ENCODE measurements at regions not wholly inside any gene's neighbourhood (a gene's known extent, or its start where the extent isn't known, plus 50 kb on each side); places are given as distances from the start of the nearest gene placed in this dataset.

GRCh38 chr22:27163162-27164137 lies 506.1 kb downstream of the MIAT start:
- no peak for DNase-seq
- Mint-ChIP-seq H3K4me3 (no peak overlapping the region), H3K27ac (no peak overlapping the region), H3K9me3 (no peaks in the 10 kb centered on the region), H3K36me3 (ENCODE audit: low read depth) (no peaks in the 10 kb centered on the region), H3K4me1 (no peaks in the 10 kb centered on the region), H3K27me3 (no peaks in the 10 kb centered on the region)
- intact Hi-C loops (cut with micrococcal nuclease): no loop called here

GRCh38 chr22:27164781-27165503 lies 507.6 kb downstream of the MIAT start:
- no peak overlapping the region for H3K27ac Mint-ChIP-seq
- H3K4me3 Mint-ChIP-seq: no peak overlapping the region
- no peaks in the 10 kb centered on the region for H3K27me3 Mint-ChIP-seq
- H3K9me3 Mint-ChIP-seq: no peaks in the 10 kb centered on the region
- no peaks in the 10 kb centered on the region for H3K4me1 Mint-ChIP-seq
- no peak for DNase-seq
- intact Hi-C loops (cut with micrococcal nuclease): no loop called here
- H3K36me3 Mint-ChIP-seq (ENCODE audit: low read depth): no peaks in the 10 kb centered on the region

GRCh38 chr22:27168681-27169080 lies 511.3 kb downstream of the MIAT start:
- no peak overlapping the region for H3K27ac Mint-ChIP-seq
- no peaks in the 10 kb centered on the region for H3K4me1 Mint-ChIP-seq
- peaks cover 3% of the 10 kb centered on the region for H3K27me3 Mint-ChIP-seq
- H3K36me3 Mint-ChIP-seq (ENCODE audit: low read depth): no peaks in the 10 kb centered on the region
- intact Hi-C loops (cut with micrococcal nuclease): no loop called here
- no peak for DNase-seq
- no peak overlapping the region for H3K4me3 Mint-ChIP-seq
- H3K9me3 Mint-ChIP-seq: no peaks in the 10 kb centered on the region

- Mint-ChIP-seq H3K36me3 (ENCODE audit: low read depth) (no peaks in the 10 kb centered on the region), H3K4me3 (no peak overlapping the region), H3K4me1 (no peaks in the 10 kb centered on the region), H3K27me3 (peaks cover 3% of the 10 kb centered on the region), H3K9me3 (no peaks in the 10 kb centered on the region), H3K27ac (no peak overlapping the region)
- intact Hi-C loops (cut with micrococcal nuclease): no loop called here
- no peak for DNase-seq
These were observed 513.1 kb downstream of the MIAT start for GRCh38 chr22:27170491-27170890.

GRCh38 chr22:27171212-27171611 lies 513.8 kb downstream of the MIAT start:
- Mint-ChIP-seq H3K27ac (no peak overlapping the region), H3K4me1 (no peaks in the 10 kb centered on the region), H3K9me3 (no peaks in the 10 kb centered on the region), H3K27me3 (peaks cover 3% of the 10 kb centered on the region), H3K4me3 (no peak overlapping the region), H3K36me3 (ENCODE audit: low read depth) (no peaks in the 10 kb centered on the region)
- DNase-seq: no peak
- intact Hi-C loops (cut with micrococcal nuclease): no loop called here

- Mint-ChIP-seq H3K4me3 (no peak overlapping the region), H3K27ac (no peak overlapping the region), H3K4me1 (no peaks in the 10 kb centered on the region), H3K9me3 (no peaks in the 10 kb centered on the region), H3K27me3 (peaks cover 3% of the 10 kb centered on the region), H3K36me3 (ENCODE audit: low read depth) (no peaks in the 10 kb centered on the region)
- intact Hi-C loops (cut with micrococcal nuclease): no loop called here
- DNase-seq: no peak
These were observed 516.1 kb downstream of the MIAT start for GRCh38 chr22:27173530-27173929.

- Mint-ChIP-seq H3K9me3 (no peaks in the 10 kb centered on the region), H3K36me3 (ENCODE audit: low read depth) (no peaks in the 10 kb centered on the region), H3K27me3 (peaks cover 3% of the 10 kb centered on the region), H3K27ac (no peak overlapping the region), H3K4me1 (no peaks in the 10 kb centered on the region), H3K4me3 (no peak overlapping the region)
- intact Hi-C loops (cut with micrococcal nuclease): no loop called here
- no peak for DNase-seq
These were observed 517.8 kb downstream of the MIAT start for GRCh38 chr22:27175021-27175838.

- Mint-ChIP-seq H3K36me3 (ENCODE audit: low read depth) (no peaks in the 10 kb centered on the region), H3K9me3 (no peaks in the 10 kb centered on the region), H3K27ac (no peak overlapping the region), H3K27me3 (peaks cover 3% of the 10 kb centered on the region), H3K4me1 (no peaks in the 10 kb centered on the region), H3K4me3 (no peak overlapping the region)
- no peak for DNase-seq
- intact Hi-C loops (cut with micrococcal nuclease): no loop called here
These were observed 518.6 kb downstream of the MIAT start for GRCh38 chr22:27175974-27176373.

- Mint-ChIP-seq H3K4me1 (no peaks in the 10 kb centered on the region), H3K27me3 (no peaks in the 10 kb centered on the region), H3K4me3 (no peak overlapping the region)
These were observed 521.8 kb downstream of the MIAT start for GRCh38 chr22:27179161-27179560.

GRCh38 chr22:27181537-27181936 lies 524.1 kb downstream of the MIAT start:
- Mint-ChIP-seq H3K4me3 (no peak overlapping the region), H3K27ac (no peak overlapping the region), H3K27me3 (no peaks in the 10 kb centered on the region), H3K4me1 (no peaks in the 10 kb centered on the region), H3K36me3 (ENCODE audit: low read depth) (no peaks in the 10 kb centered on the region), H3K9me3 (no peaks in the 10 kb centered on the region)
- no peak for DNase-seq
- intact Hi-C loops (cut with micrococcal nuclease): no loop called here

More at GRCh38 chr22:27179161-27179560, 521.8 kb downstream of the MIAT start:
- Mint-ChIP-seq H3K27ac (no peak overlapping the region), H3K9me3 (no peaks in the 10 kb centered on the region), H3K36me3 (ENCODE audit: low read depth) (no peaks in the 10 kb centered on the region)
- intact Hi-C loops (cut with micrococcal nuclease): no loop called here
- no peak for DNase-seq

- no peak overlapping the region for H3K27ac Mint-ChIP-seq
- no peaks in the 10 kb centered on the region for H3K27me3 Mint-ChIP-seq
- no peaks in the 10 kb centered on the region for H3K9me3 Mint-ChIP-seq
- H3K4me3 Mint-ChIP-seq: no peak overlapping the region
- no peaks in the 10 kb centered on the region for H3K4me1 Mint-ChIP-seq
- DNase-seq: no peak
- intact Hi-C loops (cut with micrococcal nuclease): no loop called here
- no peaks in the 10 kb centered on the region for H3K36me3 Mint-ChIP-seq (ENCODE audit: low read depth)
These were observed 526.1 kb downstream of the MIAT start for GRCh38 chr22:27183474-27183873.

GRCh38 chr22:27185099-27185709 lies 527.8 kb downstream of the MIAT start:
- Mint-ChIP-seq H3K36me3 (ENCODE audit: low read depth) (no peaks in the 10 kb centered on the region), H3K27me3 (no peaks in the 10 kb centered on the region), H3K4me1 (no peaks in the 10 kb centered on the region), H3K9me3 (no peaks in the 10 kb centered on the region), H3K4me3 (no peak overlapping the region), H3K27ac (no peak overlapping the region)
- DNase-seq: no peak
- intact Hi-C loops (cut with micrococcal nuclease): no loop called here

- Mint-ChIP-seq H3K36me3 (ENCODE audit: low read depth) (no peaks in the 10 kb centered on the region), H3K4me1 (no peaks in the 10 kb centered on the region), H3K9me3 (no peaks in the 10 kb centered on the region), H3K27ac (no peak overlapping the region), H3K4me3 (no peak overlapping the region), H3K27me3 (no peaks in the 10 kb centered on the region)
- intact Hi-C loops (cut with micrococcal nuclease): no loop called here
- DNase-seq: no peak
These were observed 528.4 kb downstream of the MIAT start for GRCh38 chr22:27185760-27186302.

Data from activated CD4-positive, alpha-beta T cell treated with anti-CD3 and anti-CD28 coated beads, Interleukin-2, amount 10 ng/mL, durations not matched to agents 24 days and 14 days (primary cell).